ENCODE measurements at regions not wholly inside any gene's neighbourhood (a gene's known extent, or its start where the extent isn't known, plus 50 kb on each side); places are given as distances from the start of the nearest gene placed in this dataset.

GRCh38 chr16:50434872-50435478 is 66.2 kb upstream of the BRD7 start (continued):
- no peak for TF ChIP-seq ELK1 (IDR thresholded peaks at IDR 0.05; ENCODE audit: low read depth, low read length)
- TF ChIP-seq RFX5 (IDR thresholded peaks at IDR 0.05) = no peak

GRCh38 chr16:50430076-50430475 is 61.3 kb upstream of the BRD7 start:
- ChIA-PET POLR2A (no interaction called here), CTCF (interaction anchor here (1.5 kb wide), 1 partner anchor 376 kb away, joined by 3 read pairs; no protein-coding TSS in a partner anchor)
- Histone ChIP-seq H3K4me1 (no peaks in the 10 kb centered on the region), H3K4me2 (no peak overlapping the region), H3K27ac (no peak overlapping the region), H3K9me3 (no peaks in the 10 kb centered on the region), H3K4me3 (no peak overlapping the region)
- 4% methylated on average over 3 of the region's 3 CpGs for whole genome bisulfite sequencing (ENCODE audit: missing lambda C conversion rate)
- no peak for TF ChIP-seq REST (IDR thresholded peaks at IDR 0.05)
- no peak for TF ChIP-seq BCL3 (IDR thresholded peaks at IDR 0.05)
- TF ChIP-seq NR3C1 (IDR thresholded peaks at IDR 0.05) = no peak
- no peak for TF ChIP-seq HOXB13 (CRISPR knock-in tag; IDR thresholded peaks at IDR 0.05; ENCODE audit: low read depth)
- TF ChIP-seq NFE2L2 (conservative IDR thresholded peaks at IDR 0.05; ENCODE audit: low read length) = no peak
- no peak for TF ChIP-seq MAZ (IDR thresholded peaks at IDR 0.05; ENCODE audit: borderline replicate concordance, low read depth, low read length)
- TF ChIP-seq CEBPB (IDR thresholded peaks at IDR 0.05) = no peak
- no peak for TF ChIP-seq ZNF302 (CRISPR knock-in tag; IDR thresholded peaks at IDR 0.05)
- TF ChIP-seq EHF (CRISPR knock-in tag; IDR thresholded peaks at IDR 0.05) = no peak
- no peak for TF ChIP-seq KDM5A (IDR thresholded peaks at IDR 0.05)
- no peak for TF ChIP-seq TFCP2L1 (CRISPR knock-in tag; IDR thresholded peaks at IDR 0.05)
- no peak for TF ChIP-seq PHF8 (IDR thresholded peaks at IDR 0.05; ENCODE audit: borderline replicate concordance, low read depth)
- no peak for TF ChIP-seq HMGXB4 (CRISPR knock-in tag; IDR thresholded peaks at IDR 0.05; ENCODE audit: borderline replicate concordance)
- TF ChIP-seq FOSL2 (IDR thresholded peaks at IDR 0.05) = no peak
- no peak for TF ChIP-seq FOSL2 (CRISPR knock-in tag; IDR thresholded peaks at IDR 0.05)
- TF ChIP-seq RAD21 (conservative IDR thresholded peaks at IDR 0.05 in 1 of 2, IDR thresholded peaks at IDR 0.05 in 1 of 2) = no peak
- TF ChIP-seq ATOH8 (CRISPR knock-in tag; IDR thresholded peaks at IDR 0.05; ENCODE audit: low read depth) = no peak
- no peak for TF ChIP-seq EHMT2 (IDR thresholded peaks at IDR 0.05; ENCODE audit: low read depth)
- no peak for TF ChIP-seq CBX8 (IDR thresholded peaks at IDR 0.05)
- FAIRE-seq (no peak), DNase-seq (ENCODE audit: low read depth in 1 of 2, low spot score in 1 of 2) (no peak), ATAC-seq (no peak)
